RWPE2 (cell line): ENCODE measurements at regions not wholly inside any gene's neighbourhood (a gene's known extent, or its start where the extent isn't known, plus 50 kb on each side); places are given as distances from the start of the nearest gene placed in this dataset.

ENCODE experiments used
- ATAC-seq: fragments of 200-7000 bp; cut with Tn5 transposase; 3 replicates; pipeline ENCODE4 v1.9.1; 2021; ENCODE audit warnings: low read depth
- DNase-seq: peaks from one replicate; pipeline ENCODE4 v3.0.0-alpha.2; 2020; ENCODE audit warnings: low spot score
- H3K27ac ChIP-seq: fragments of 450-650 bp; 2 replicates; pipeline ENCODE4 v1.5.1; 2017; ENCODE audit warnings: mild to moderate bottlenecking; ENCODE audit not compliant: poor library complexity, severe bottlenecking
- H3K27me3 ChIP-seq: fragments of 250-450 bp; sonication (Bioruptor Pico); 2 replicates; pipeline ENCODE4 v1.5.1; 2021; ENCODE audit warnings: mild to moderate bottlenecking, moderate library complexity; ENCODE audit not compliant: insufficient read depth, poor library complexity, severe bottlenecking
- H3K36me3 ChIP-seq: fragments of 250-450 bp; sonication (Bioruptor Pico); 2 replicates; pipeline ENCODE4 v1.5.1; 2020; ENCODE audit warnings: low read depth, mild to moderate bottlenecking, moderate library complexity
- H3K4me1 ChIP-seq: fragments of 250-450 bp; sonication (Bioruptor Pico); 2 replicates; pipeline ENCODE4 v1.5.1; 2021; ENCODE audit warnings: mild to moderate bottlenecking, moderate library complexity; ENCODE audit not compliant: insufficient read depth, poor library complexity, severe bottlenecking
- H3K4me3 ChIP-seq: fragments of 250-450 bp; sonication (Bioruptor Pico); 2 replicates; pipeline ENCODE4 v1.5.1; 2021; ENCODE audit warnings: mild to moderate bottlenecking, moderate library complexity; ENCODE audit not compliant: severe bottlenecking
- H3K9me3 ChIP-seq: fragments of 250-450 bp; sonication (Bioruptor Pico); 2 replicates; pipeline ENCODE4 v1.5.1; 2021; ENCODE audit warnings: mild to moderate bottlenecking, moderate library complexity; ENCODE audit not compliant: severe bottlenecking
- CTCF ChIP-seq: fragments of 450-650 bp; IDR thresholded peaks from one replicate; pipeline ENCODE4 v1.5.1; 2017; ENCODE audit warnings: mild to moderate bottlenecking, moderate library complexity; ENCODE audit not compliant: poor library complexity, severe bottlenecking

GRCh38 chr2:166381-166780, 97.5 kb downstream of the SH3YL1 start:
- peaks cover 3% of the 10 kb centered on the region for H3K4me1 ChIP-seq
- ATAC-seq = no peak

GRCh38 chr2:165530-165929, 98.3 kb downstream of the SH3YL1 start:
- DNase-seq = no peak
- Histone ChIP-seq H3K36me3 (no peaks in the 10 kb centered on the region), H3K4me3 (no peak overlapping the region), H3K4me1 (peaks cover 3% of the 10 kb centered on the region), H3K9me3 (no peaks in the 10 kb centered on the region), H3K27me3 (no peaks in the 10 kb centered on the region), H3K27ac (no peak overlapping the region)
- ATAC-seq = no peak
- no peak for TF ChIP-seq CTCF

More at GRCh38 chr2:166381-166780, 97.5 kb downstream of the SH3YL1 start:
- Histone ChIP-seq H3K36me3 (no peaks in the 10 kb centered on the region), H3K27me3 (no peaks in the 10 kb centered on the region), H3K9me3 (no peaks in the 10 kb centered on the region), H3K27ac (no peak overlapping the region), H3K4me3 (no peak overlapping the region)
- TF ChIP-seq CTCF = no peak
- DNase-seq = no peak

GRCh38 chr2:162473-163382, 101.1 kb downstream of the SH3YL1 start:
- Histone ChIP-seq H3K27me3 (no peaks in the 10 kb centered on the region), H3K36me3 (no peaks in the 10 kb centered on the region)
- peak; percentile 73 for ATAC-seq

GRCh38 chr2:161729-162128, 102.1 kb downstream of the SH3YL1 start:
- Histone ChIP-seq H3K27me3 (no peaks in the 10 kb centered on the region), H3K4me3 (no peak overlapping the region), H3K9me3 (no peaks in the 10 kb centered on the region), H3K27ac (no peak overlapping the region), H3K4me1 (peaks cover 3% of the 10 kb centered on the region), H3K36me3 (no peaks in the 10 kb centered on the region)
- TF ChIP-seq CTCF = no peak
- ATAC-seq (no peak), DNase-seq (no peak)

More at GRCh38 chr2:162473-163382, 101.1 kb downstream of the SH3YL1 start:
- DNase-seq = no peak
- Histone ChIP-seq H3K4me1 (peaks cover 3% of the 10 kb centered on the region), H3K27ac (no peak overlapping the region), H3K9me3 (no peaks in the 10 kb centered on the region), H3K4me3 (no peak overlapping the region)
- TF ChIP-seq CTCF = no peak
